ENCODE measurements at regions not wholly inside any gene's neighbourhood (a gene's known extent, or its start where the extent isn't known, plus 50 kb on each side); places are given as distances from the start of the nearest gene placed in this dataset.

DNA sequence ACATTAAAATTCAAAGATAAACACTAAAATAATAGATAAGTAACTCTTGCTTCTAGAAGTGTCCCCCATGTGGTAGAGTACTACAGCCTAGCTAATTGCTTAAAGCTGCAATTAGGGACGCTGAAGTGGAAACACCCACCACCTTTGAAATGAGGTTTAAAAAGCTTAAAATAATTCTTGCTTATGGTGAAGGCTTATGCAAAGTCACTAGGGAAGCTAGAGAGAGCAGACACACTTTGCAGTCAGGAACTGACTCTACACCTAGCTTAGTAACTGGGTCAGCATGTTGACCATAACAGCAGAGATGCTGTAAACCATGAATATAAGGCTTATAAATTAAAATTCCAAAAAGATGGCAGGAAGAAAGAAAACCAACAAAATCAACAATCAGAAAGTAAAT, 65.4 kb upstream of the DSG1 start:
- no peak for TF ChIP-seq EZH2 (IDR thresholded peaks at IDR 0.05; ENCODE audit: low read length, unreplicated experiment)
- TF ChIP-seq, protein P1, sequence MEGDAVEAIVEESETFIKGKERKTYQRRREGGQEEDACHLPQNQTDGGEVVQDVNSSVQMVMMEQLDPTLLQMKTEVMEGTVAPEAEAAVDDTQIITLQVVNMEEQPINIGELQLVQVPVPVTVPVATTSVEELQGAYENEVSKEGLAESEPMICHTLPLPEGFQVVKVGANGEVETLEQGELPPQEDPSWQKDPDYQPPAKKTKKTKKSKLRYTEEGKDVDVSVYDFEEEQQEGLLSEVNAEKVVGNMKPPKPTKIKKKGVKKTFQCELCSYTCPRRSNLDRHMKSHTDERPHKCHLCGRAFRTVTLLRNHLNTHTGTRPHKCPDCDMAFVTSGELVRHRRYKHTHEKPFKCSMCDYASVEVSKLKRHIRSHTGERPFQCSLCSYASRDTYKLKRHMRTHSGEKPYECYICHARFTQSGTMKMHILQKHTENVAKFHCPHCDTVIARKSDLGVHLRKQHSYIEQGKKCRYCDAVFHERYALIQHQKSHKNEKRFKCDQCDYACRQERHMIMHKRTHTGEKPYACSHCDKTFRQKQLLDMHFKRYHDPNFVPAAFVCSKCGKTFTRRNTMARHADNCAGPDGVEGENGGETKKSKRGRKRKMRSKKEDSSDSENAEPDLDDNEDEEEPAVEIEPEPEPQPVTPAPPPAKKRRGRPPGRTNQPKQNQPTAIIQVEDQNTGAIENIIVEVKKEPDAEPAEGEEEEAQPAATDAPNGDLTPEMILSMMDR (conservative IDR thresholded peaks at IDR 0.05; ENCODE audit: low read depth, low read length): no peak
